Colonic mucosa (tissue), 4 donors: ENCODE measurements at regions not wholly inside any gene's neighbourhood (a gene's known extent, or its start where the extent isn't known, plus 50 kb on each side); places are given as distances from the start of the nearest gene placed in this dataset.

Source experiments
- DNase-seq: peaks from one replicate; pipeline ENCODE4 v3.0.0-alpha.2; 2020
- H3K27ac ChIP-seq: fragments of 200-600 bp; one replicate; pipeline ENCODE4 v1.8.0; 2021
- H3K27me3 ChIP-seq: fragments of 200-600 bp; one replicate; pipeline ENCODE4 v1.8.0; 2021
- H3K36me3 ChIP-seq: fragments of 200-600 bp; one replicate; pipeline ENCODE4 v1.8.0; 2021
- H3K4me1 ChIP-seq: fragments of 200-600 bp; one replicate; pipeline ENCODE4 v1.8.0; 2021; ENCODE audit warnings: mild to moderate bottlenecking
- H3K4me3 ChIP-seq: fragments of 200-600 bp; one replicate; pipeline ENCODE4 v1.8.0; 2021
- H3K9ac ChIP-seq, 2 donors: one replicate each; pipeline ENCODE4 v1.7.0; 2013; ENCODE audit warnings: control low read depth in 2 of 2, low read depth in 2 of 2, low read length in 2 of 2
- H3K9me3 ChIP-seq: fragments of 200-600 bp; one replicate; pipeline ENCODE4 v1.8.0; 2021
- CTCF ChIP-seq: fragments of 200-600 bp; IDR thresholded peaks from one replicate; pipeline ENCODE4 v1.8.0; 2022; ENCODE audit warnings: antibody characterized with exemption, mild to moderate bottlenecking
- intact Hi-C: fragments of 100-400 bp; cut with DNase I; formaldehyde crosslinking; loops from one replicate; pipeline ENCODE4 v1.14.1; 2022
- donor health status: healthy.
- donor health status: DM: no; HTN: no; CAD: no.
- donor health status: DM: no; HTN: no; CAD: no.

DNA sequence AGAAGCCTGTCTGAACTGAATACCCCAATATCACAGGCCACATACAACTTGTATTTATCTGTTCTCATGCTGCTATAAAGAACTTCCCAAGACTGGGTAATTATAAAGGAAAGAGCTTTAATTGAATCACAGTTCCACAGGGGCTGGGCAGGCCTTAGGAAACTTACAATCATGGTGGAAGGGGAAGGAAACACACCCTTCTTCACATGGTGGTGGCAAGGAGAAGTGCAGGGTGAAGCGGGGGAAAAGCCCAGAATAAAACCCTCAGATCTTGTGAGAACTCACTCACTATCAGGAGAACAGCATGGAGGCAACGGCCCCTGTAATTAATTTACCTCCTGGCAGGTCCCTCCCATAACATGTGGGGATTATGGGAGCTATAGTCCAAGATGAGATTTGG, 50.3 kb upstream of the FNDC1 start:
- DNase-seq, result no peak
- Histone ChIP-seq H3K36me3 (no peaks in the 10 kb centered on the region), H3K4me3 (no peak overlapping the region), H3K27ac (no peak overlapping the region), H3K4me1 (no peaks in the 10 kb centered on the region), H3K9ac (no peak overlapping the region), H3K9me3 (no peaks in the 10 kb centered on the region), H3K27me3 (no peaks in the 10 kb centered on the region)
- no peak for TF ChIP-seq CTCF
- intact Hi-C loops, result no loop called here

GRCh38 chr6:159117563-159117962, 51.6 kb upstream of the FNDC1 start:
- no peak for DNase-seq

GRCh38 chr6:159117046-159117445, 52.2 kb upstream of the FNDC1 start:
- no peaks in the 10 kb centered on the region for H3K36me3 ChIP-seq
- no peak overlapping the region for H3K27ac ChIP-seq
- no peaks in the 10 kb centered on the region for H3K27me3 ChIP-seq
- H3K4me3 ChIP-seq, result no peak overlapping the region
- no peak for TF ChIP-seq CTCF
- H3K4me1 ChIP-seq, result no peaks in the 10 kb centered on the region
- DNase-seq, result no peak
- no peak overlapping the region for H3K9ac ChIP-seq
- intact Hi-C loops, result no loop called here
- H3K9me3 ChIP-seq, result no peaks in the 10 kb centered on the region

More at GRCh38 chr6:159117563-159117962, 51.6 kb upstream of the FNDC1 start:
- H3K4me1 ChIP-seq, result no peaks in the 10 kb centered on the region
- H3K9me3 ChIP-seq, result no peaks in the 10 kb centered on the region
- intact Hi-C loops, result no loop called here
- no peak overlapping the region for H3K4me3 ChIP-seq
- TF ChIP-seq CTCF, result no peak
- no peaks in the 10 kb centered on the region for H3K27me3 ChIP-seq
- no peaks in the 10 kb centered on the region for H3K36me3 ChIP-seq
- no peak overlapping the region for H3K9ac ChIP-seq
- no peak overlapping the region for H3K27ac ChIP-seq

DNA sequence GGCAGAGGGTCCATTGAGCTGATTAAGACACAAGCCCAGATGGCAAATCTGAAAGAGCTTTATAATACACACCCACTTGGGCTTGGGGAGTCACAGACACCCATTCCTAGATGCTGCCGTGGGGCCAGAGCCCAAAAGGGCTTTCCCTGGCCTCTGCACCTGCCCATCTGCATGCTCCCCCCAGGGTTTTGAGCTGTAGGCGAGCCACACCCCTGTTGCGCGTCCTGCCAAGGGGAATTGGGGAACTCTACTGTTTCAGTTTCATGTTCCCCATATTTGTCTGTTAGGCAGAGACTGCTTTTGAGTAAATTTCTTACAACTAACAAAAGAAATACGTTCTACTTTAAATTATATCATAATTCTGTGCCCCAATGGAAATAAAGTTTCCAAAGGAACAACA, 52.9 kb upstream of the FNDC1 start:
- no peak overlapping the region for H3K9ac ChIP-seq
- no peak overlapping the region for H3K4me3 ChIP-seq
- H3K36me3 ChIP-seq, result no peaks in the 10 kb centered on the region
- TF ChIP-seq CTCF, result no peak
- no peak for DNase-seq
- intact Hi-C loops, result no loop called here
- H3K4me1 ChIP-seq, result no peaks in the 10 kb centered on the region
- H3K27ac ChIP-seq, result no peak overlapping the region
- no peaks in the 10 kb centered on the region for H3K9me3 ChIP-seq
- no peaks in the 10 kb centered on the region for H3K27me3 ChIP-seq

GRCh38 chr6:159114569-159114968, 54.6 kb upstream of the FNDC1 start:
- no peaks in the 10 kb centered on the region for H3K36me3 ChIP-seq
- no peaks in the 10 kb centered on the region for H3K27me3 ChIP-seq
- no peaks in the 10 kb centered on the region for H3K9me3 ChIP-seq
- H3K4me1 ChIP-seq, result no peaks in the 10 kb centered on the region
- H3K4me3 ChIP-seq, result no peak overlapping the region
- no peak overlapping the region for H3K9ac ChIP-seq
- intact Hi-C loops, result no loop called here
- no peak overlapping the region for H3K27ac ChIP-seq
- no peak for TF ChIP-seq CTCF
- no peak for DNase-seq

DNA sequence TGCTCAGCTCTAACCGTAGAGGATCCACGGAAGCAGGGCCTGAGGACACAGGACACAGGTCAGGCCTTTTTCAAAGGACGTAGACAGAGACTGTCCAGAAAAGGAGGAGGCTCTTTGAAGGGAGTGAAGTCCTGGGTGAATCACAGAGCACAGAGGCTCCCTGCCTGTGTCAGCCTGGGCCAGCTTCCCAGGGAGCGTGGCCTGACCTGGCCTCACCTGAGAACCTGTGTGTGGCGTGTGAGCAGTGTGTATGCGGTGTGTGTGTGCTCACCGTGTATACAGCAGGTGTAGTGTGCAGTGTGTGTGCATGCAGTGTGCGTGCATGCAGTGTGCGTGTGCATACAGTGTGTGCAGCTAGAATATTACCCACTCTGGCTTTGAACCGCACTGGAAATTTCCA, 56.0 kb upstream of the FNDC1 start:
- no peak overlapping the region for H3K4me3 ChIP-seq
- no peak overlapping the region for H3K9ac ChIP-seq
- TF ChIP-seq CTCF, result no peak
- intact Hi-C loops, result no loop called here
- no peaks in the 10 kb centered on the region for H3K4me1 ChIP-seq
- no peak for DNase-seq
- no peaks in the 10 kb centered on the region for H3K9me3 ChIP-seq
- H3K27me3 ChIP-seq, result no peaks in the 10 kb centered on the region
- no peaks in the 10 kb centered on the region for H3K36me3 ChIP-seq
- H3K27ac ChIP-seq, result no peak overlapping the region
